ENCODE measurements at regions not wholly inside any gene's neighbourhood (a gene's known extent, or its start where the extent isn't known, plus 50 kb on each side); places are given as distances from the start of the nearest gene placed in this dataset.

DNA sequence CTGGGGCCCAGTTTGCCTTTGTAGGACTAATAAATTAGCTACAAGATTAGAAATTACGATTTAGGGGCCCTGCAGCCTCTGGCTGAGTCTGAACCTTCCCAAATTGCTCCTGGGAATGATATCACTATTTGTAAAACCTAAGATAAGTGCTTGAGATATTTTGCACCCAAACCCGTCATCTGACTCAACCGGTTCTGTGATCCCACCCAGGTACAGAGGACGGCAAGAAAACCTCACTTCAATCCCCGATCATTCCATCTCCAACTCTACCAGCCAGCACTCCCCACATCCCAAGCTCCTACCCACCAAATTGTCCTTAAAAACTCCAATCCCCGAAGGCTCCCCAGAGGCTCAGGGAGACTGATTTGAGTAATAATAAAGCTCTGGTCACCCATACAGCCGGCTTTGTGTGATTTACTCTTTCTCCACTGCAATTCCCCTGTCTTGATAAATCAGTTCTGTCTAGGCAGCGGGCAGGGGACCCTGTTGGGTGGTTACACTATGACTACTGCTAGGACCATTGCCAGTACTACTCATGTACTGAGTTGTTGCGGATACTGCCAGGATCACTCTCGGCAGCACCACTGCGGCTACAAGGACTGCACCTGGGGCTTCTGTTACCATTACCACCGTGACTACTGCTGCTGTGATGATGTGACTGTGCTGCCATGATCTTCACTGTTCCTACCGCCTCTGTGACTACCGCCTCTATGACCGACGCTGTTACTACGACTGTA, 73.1 kb downstream of the IRF8 start:
- DNase-seq (ENCODE audit: low read depth, low spot score), result no peak

DNA sequence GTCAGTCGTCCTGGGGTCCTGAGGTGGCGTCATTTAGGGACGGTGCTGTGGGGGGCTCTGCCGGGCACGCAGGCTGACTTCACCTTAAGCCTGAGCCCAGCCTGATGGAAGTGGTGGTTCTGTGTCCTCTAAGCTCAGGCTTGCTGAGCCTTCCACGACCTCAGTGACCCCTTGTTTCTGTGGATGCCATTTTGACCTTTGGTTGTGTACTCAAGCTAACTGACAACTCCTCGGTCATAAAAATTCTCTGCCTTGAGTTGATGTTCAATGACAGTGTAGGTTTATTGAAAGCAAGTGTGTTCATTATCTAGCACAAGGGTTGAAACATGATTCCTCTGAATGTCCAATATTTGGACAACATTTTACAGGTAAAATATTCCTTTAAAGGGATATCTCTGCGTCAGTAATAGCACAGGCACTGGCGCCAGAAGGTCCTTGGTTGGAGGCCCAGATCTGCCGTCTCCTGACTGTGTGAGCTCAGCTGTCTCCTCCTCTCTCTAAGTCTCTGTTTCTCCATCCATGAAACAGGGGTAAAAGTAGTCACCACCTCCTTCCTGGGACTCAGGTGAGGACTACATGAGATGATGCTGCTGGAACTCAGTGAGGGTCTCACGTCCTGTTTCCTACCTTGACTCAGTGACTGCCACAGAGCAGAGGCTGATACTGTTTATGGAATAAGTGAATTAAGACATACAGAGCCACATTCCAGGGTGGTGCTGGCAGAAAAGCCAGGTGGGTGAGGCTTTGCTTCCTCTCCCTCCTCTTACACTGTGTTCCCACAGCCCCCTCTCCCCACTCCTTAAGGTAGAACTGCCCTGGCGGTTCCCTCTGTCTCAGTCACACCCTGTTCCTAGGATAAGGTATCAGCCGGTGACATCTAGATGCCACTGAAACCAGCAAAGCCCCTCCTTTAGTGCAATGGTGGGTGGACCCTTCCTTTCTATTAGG, 75.7 kb downstream of the IRF8 start:
- DNase-seq (ENCODE audit: low read depth, low spot score), result no peak

DNA sequence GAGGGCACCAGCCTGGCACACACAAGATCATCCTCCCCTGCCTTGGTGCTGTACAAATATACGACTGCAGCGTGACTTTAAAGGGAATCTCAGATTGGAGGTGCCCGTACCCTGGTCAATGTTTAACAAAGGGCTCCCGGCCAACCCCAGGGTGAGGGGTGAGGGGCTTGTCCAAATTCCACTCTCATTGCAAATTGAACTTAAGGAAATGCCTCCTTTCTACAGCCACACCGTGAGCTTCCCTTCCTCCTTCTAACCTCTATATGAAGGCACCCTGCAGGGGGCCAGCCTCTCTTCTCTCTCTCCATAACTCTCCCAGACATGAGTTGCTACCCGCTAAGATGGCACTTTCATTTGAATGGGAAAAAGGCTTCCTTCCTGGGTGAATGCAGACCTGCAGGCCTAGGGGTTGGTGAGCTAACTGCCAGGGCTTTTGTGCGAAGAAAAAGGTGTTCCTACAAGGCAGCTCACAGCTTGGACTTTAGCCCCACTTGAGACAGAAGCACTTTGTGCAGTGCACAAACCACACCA, 76.6 kb downstream of the IRF8 start:
- no peak for DNase-seq (ENCODE audit: low read depth, low spot score)

DNA sequence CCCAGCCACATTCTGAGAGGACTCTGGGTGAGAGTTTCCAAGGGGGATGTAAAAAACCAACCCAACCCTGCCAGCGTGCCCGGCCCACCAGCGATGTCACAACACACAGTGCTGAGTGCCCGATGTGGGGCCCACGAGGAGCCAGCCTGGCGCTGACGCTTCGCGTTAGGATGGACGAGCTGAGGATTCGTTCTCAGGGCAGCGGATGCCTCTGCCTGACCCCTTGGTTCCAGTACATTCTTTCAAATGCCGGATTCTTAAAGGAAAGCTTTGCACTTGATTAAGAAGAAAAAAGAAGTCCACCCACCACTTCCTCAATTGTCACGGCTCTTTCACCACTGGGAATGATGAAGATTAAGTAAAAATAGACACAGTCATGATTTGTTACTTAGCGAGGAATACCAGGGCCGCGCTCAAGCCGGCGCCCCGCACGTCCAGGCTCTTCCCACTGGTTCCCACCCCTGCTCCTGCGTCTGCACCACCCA, 79.4 kb downstream of the IRF8 start:
- DNase-seq (ENCODE audit: low read depth, low spot score), result no peak

DNA sequence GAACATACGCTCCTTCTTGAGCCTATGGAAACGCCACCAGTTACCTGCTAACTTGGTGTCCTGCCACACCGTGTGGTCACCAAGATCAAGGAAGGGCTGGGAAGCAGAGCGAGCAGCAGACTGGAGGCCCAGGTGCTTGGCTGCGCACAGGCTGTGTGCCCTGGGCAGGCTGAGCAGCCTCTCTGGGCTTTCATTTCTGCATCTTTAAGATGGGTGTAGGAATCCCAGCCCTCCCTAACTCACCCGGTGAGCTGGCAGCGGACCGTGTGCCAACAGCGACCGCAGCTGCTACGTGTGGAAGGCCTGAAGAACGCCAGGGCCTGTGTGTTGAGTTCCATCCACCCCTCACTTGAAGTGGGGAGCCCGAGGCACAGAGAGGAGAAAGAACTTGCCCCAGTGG, 80.0 kb downstream of the IRF8 start:
- DNase-seq (ENCODE audit: low read depth, low spot score), result no peak

DNA sequence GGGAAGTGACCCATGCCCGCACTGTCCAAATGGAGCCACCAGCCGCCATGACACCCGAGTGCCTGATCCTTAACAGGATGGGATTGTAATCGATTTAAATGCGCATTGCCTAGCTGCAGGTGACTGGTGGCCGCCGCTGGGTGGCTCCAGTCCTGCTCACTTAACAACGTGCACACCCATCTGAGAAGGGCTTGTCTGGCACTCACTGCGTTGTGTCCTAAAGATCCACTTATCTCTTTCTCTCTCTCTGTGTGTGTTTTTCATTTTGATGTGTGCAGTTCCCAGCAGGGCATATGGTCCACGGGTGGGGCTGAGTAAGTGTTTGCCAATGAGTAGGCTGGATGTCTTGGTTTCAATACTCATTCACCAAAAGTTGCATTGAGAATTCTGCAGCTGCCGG, 80.6 kb downstream of the IRF8 start:
- DNase-seq (ENCODE audit: low read depth, low spot score), result no peak

DNA sequence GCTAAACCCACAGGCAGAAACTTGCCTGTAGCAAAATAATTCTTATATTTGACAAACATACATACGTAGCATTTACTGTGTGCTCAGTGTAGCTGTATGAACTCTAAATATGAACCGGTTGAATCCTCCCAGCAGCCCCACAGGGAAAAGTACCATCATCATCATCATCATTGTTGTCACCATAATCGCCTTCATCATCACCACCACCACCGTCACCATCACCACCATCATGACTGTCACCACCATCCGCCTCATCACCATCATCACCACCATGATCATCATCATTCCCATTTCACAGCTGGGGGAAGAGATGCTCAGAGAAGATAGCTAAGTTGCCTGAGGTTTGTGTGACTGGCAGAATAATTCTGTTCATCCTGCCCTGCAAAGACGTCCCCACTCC, 81.7 kb downstream of the IRF8 start:
- no peak for DNase-seq (ENCODE audit: low read depth, low spot score)

DNA sequence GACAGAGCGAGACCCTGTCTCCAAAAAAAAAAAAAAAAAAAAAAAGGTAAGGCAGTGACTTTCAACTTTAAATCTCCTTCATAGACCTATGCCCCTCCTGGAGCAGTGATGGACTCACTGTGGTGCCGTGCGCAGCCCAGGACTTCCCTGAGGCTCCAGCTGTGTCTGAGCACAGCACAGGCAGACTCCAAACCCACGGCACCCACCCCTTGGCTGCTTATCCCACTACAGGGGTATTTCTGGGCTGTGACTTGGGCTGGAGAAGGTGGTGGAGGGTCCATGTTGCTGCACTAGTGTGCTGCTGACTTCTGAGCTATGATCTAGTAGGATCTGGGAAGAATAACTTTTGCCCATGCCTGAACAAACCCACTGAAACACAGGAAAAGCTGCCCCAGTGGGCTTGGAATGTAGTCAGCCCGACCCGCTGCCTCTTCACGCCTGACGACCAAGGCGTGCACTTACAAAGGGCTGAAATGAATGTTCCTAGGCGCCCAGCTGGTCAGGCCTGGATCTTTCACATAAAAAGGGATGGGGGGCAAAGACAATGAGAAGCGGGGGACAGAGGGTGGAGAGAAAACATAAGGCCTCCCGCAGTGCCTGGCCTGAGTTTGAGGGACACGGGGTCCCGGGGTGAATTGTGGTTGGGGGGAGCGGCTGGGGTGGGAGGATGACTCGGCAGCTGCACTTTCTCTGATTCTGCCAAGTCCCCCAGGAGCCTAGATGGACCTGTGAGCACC, 83.0 kb downstream of the IRF8 start:
- no peak for DNase-seq (ENCODE audit: low read depth, low spot score)

DNA sequence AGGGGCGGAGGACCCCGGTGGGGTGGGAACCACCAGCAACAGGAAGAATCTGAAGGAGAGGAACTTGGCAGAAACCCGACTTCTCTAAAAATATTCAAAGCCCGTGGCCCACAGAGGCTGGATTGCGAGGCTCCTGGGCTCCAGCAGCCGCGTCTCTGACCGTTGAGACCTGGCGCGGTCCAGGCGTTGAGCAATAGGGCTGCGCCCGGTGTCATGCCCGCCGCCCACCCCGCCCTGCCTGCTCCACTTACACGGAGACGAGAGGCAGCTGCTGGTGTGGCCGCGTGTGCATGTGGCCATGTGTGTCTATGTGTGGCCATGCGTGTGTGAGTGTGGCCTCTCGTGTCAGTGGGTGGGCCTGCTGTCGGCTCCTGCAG, 83.6 kb downstream of the IRF8 start:
- DNase-seq (ENCODE audit: low read depth, low spot score), result no peak

DNA sequence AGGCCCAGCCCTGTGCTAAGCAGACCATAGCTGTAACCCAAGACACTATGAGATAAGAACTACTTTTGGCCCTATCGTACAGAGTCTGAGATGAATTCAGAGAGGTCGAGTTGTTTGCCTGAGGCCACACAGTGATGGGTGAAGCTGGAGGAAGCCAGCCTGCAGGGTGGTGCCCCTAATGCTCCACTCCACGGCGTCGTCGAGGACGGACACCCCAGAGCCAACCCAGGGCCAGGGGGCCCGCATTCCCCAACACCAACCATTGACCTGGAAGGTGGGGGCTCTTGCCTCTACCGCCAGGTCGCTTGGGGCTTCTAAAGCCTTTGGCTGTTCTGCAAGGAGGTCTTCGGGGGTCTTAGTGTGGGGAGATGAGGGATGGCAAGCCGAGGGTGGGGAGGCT, 84.1 kb downstream of the IRF8 start:
- no peak for DNase-seq (ENCODE audit: low read depth, low spot score)

DNA sequence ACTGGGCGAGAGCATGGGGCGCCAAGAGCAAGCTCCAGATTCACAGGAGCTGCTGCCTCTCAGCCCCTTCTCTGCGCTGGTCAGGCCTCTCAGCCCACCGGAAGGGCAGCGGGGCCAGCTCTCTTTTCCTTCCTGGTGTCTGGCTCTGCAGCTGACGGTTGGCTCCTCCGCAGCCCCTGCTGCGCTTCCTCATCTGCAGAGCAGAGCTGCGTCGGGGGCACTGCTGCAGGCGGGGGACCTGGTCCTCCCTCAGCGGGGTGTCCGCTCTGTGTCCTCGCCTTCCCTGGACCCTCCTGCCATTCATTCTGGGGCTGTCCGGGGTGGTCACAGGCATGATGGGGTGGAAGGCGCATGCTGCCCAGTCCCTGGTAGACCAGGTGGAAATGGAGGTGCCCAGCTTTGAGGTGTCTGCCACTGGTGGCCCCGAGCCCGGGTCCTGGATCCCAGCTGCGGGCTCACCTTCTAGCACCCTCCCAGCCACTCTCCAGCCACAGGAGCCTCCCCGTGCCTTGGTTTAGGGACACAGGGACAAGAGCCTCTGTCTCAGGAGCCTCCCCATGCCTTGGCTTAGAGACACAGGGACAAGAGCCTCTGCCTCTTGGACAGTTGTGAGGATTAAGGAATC, 84.8 kb downstream of the IRF8 start:
- no peak for DNase-seq (ENCODE audit: low read depth, low spot score)

DNA sequence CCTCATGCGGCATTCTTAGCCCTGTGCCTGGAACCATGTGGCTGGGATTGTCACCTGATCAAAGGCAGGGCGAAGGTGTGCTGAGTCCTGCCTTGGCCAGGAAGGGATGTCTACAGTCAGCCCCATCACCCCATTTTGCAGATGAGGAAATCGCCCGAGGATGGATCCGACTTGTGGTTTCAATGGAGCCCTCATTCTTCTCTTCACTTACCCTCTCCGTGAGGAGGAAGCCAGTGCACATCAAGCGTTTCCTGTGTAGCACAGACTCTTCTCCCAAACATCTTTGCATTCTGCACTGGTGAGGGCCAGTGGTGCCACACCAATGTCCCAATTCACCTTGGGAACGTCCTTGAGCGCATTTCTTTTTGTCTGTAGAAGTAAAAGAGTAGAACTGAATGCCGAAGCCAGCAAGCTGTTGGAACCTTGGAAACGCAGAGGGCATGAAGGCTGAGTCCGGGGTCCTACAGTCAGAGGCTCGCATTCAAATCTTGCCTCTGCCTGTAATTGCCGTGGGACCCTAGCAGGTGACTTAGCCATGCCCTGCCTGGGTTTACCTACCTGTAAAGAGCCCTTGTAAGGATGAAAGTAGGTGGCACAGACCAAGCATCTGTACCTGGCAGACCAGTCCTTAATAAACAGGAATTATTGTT, 85.4 kb downstream of the IRF8 start:
- DNase-seq (ENCODE audit: low read depth, low spot score), result no peak

DNA sequence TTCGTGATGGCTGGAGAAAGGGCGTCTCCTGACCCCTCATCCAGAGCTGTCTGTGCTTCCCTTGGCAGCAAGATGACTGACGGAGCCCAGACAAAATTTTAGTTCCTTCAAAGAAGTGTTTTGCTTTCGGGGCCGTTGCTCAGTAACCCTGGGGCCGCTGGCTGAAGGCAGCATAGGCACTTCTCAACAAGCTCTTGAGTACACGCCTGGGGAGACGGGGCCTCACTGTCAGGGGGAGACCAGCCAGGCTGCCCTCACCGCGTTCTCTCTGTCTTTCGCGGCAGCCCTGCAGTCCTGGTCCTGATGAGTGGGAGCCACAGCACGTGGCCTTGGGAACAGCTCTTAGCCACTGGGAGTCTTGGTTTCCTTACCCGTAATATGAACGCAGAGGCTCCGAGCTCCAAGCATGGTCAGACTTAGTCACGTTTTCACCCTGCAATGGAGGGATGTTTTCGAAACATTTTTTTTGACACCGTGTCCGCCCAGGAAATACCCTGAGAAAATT, 86.0 kb downstream of the IRF8 start:
- DNase-seq (ENCODE audit: low read depth, low spot score), result no peak

DNA sequence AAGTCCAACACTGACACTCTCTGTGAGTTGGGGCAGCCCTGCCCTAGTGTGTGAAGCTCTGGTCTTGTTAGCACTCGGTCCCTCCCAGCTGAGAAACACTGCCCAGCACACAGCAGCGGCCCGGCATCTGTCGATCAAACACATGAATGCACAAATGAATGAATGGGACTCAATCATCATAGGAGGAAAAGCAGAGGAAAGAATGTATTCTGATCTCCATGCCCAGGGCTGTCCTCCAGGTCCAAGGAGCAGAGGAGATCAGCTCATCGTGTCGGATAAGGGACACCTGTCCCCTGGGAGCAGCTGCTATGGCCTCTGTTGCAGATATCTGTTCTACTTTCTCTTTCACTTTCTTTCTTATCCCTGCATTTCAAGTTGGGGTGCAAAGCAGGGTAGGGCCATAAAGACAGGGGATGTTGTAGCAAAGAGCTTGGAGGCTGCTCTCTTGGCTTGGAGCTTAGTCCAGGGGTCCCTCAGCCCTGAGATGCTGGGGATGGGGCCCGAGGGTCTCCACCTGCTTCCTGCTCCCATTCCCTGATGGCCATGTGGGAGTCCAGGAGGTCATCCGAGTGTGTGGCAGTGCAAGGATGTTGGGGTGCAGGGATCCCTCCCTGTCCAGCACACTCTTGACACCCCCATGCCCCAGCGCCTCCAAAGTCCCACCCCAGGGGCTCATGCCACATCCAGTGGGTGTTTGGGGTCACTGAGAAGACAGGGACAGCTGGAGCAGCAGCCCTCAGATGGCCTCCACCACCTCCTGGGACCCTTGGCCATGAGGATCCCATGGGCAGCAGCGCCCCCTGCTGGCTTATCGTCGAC, 88.2 kb downstream of the IRF8 start:
- no peak for DNase-seq (ENCODE audit: low read depth, low spot score)

DNA sequence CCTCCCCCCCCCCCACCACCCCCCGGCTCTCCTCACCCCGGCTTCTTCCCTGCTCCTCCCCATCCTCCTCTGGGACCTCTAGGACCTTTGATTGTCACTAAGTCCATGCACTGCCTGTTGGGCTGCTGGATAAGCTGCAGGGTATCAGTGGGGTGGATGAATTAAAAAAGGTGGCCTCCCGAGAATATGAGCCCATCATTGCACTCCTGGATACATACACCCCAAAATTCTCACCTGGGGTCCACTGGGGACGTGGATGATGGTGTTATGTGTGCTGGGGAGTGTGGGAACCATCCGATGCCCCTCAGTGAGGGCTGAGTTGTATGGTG, 88.8 kb downstream of the IRF8 start:
- DNase-seq (ENCODE audit: low read depth, low spot score), result no peak

DNA sequence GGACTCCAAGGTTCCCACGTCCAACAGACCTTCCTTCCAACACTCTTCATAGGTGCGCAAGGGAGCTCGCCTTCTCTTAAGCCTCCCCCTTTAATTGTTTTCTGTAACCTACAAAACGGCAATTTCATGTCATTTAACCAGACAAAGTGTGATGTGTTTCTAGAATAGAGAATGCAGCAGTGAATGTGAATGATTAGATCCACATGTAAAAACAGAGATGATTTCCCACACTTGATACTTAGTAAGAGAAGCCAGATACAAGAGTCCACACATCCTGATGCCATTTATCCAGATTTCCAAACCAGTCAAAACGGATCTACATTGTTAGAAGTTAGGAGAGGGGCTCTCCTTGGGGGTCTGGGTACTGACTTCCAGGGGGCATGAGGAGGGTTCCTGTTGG, 89.3 kb downstream of the IRF8 start:
- DNase-seq (ENCODE audit: low read depth, low spot score), result no peak

DNA sequence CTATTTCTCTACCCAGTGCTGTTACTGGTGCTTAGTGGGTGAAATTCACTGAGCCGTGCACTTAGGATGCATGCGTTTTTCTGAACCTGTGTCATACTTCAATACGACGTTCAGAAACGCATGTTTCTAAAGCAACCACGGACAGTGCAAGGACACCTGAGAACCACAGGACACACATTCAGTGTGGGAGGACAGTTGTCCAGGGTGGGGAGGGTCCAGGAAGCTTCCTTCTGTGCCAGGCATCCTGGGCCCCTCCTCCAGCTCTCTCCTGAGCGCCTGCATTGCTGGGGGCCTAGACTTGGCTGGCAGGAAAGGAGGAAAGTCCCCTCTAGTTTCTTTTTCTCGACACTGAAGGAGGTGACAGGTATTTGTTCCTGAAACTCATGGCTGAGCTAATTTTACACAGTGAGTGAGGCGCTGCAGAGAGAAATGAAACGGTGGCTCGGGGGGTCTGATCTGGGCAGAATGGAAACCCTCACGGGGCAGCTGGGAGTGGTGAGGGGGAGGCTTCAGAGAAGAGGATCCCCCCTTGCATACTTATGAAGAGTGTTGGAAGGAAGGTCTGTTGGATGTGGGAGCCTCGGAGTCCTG, 89.9 kb downstream of the IRF8 start:
- DNase-seq (ENCODE audit: low read depth, low spot score), result no peak

DNA sequence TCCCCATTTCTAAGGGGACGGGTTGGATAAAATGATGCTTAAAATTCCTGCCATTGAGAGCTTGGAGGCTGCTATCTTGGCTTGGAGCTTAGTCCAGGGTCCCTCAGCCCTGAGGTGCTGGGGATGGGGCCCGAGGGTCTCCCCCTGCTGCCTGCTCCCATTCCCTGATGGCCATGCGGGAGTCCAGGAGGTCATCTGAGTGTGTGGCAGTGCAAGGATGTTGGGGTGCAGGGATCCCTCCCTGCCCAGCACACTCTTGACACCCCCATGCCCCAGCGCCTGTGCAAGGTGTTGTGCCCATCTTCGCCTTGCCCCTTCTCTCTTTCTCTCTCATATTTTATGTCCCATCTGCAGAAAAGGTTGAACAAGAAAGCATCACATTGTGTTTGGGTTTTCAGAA, 90.4 kb downstream of the IRF8 start:
- DNase-seq (ENCODE audit: low read depth, low spot score), result no peak

DNA sequence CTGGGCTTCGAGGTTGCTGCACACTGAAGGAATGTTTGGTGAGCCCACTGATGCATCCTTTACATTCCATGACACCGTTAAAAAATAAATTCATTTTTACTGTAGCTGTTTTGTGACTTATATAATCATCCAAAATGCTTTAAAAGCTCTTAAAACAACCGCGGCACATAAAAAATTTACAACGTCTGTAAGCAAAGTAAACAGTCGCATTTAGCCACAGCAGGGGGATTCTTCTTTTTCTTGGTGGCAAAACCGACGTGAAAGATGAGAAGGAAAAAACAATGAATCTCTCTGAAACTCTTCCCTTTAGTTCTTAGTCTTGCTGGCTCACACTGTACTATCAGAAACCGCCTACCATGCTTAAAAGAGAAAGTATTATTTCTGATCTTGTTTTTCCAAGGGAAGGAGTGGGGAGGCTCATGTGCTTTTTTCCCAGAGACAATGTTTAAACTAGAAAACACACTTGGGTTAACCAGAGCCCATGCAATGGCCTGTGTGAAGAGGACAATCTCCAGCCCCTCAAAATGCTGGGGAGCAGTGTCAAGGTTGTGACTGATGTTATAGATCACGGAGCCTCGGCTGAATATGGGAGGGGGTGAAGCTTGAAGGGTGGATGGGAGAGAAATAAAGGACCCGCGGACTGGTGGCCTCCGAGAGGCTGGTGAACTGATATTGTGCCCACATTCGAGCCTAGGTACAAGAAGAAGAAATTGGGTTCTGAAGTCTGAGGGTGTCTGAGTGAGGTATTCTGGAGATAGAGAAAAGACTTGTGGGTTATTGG, 91.1 kb downstream of the IRF8 start:
- no peak for DNase-seq (ENCODE audit: low read depth, low spot score)

Data from iPS DF 19.7 (cell line).